Activated CD8-positive, alpha-beta memory T cell treated with anti-CD3 and anti-CD28 coated beads, Interleukin-2, amount 50 U/mL, for 1 hour (primary cell): ENCODE measurements at regions not wholly inside any gene's neighbourhood (a gene's known extent, or its start where the extent isn't known, plus 50 kb on each side); places are given as distances from the start of the nearest gene placed in this dataset.
"Not testable (repeated sequence)": the region's sequence is repeated elsewhere in the genome, so short reads cannot be mapped to it uniquely, and the experiment has no call there.

Experiments
- DNase-seq: peaks from one replicate; pipeline ENCODE4 v3.0.0-alpha.2; 2020; ENCODE audit errors: extremely low read depth

DNA sequence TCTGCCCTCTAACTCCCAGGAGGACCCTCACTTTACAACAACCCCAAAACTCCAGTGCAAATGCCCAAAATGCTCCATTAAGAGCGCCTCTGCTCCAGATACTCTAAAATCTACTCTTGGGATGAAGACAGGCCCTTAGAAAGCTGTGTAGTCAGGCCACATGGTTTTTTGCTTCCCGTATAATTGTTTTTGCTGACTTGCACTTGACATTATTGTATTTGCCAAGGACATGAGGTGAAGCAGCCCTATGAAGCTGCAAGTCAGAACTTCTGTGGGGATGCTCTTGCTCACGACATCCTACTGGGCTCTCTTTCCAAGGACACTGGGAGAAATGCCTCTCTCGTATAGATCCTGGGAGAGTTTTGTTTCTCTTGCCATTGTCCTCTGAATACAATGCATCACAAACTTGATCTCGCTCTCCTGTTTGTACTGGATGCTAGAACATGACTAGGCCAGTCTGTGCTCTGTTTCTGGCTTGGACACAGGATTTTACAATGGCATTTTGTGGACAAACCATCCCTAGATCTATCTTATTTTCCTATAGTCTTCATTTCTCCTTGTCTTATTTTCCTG, 177.2 kb upstream of the DTNBP1 start:
- DNase-seq = no peak

GRCh38 chr6:15837205-15837604, 174.4 kb upstream of the DTNBP1 start:
- no peak for DNase-seq

- no peak for DNase-seq
Observed at GRCh38 chr6:15832841-15833240, 170.0 kb upstream of the DTNBP1 start.

DNA sequence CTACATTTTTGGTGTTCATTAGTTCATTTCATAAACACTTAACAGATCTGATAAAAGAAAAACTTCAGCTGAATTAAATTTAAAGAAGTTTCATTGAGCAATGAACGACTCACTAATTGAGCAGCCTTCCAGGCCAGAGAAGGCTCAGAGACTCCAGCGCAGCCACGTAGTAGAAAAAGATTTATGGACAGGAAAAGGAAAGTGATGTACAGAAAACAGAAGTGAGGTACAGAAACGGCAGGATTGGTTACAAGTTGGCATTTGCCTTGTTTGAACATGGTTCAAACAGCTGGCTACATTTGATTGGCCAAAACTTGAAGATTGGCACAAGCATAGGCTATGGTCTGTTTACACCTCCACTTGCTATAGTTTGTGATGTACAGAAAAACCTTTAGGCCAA, 166.3 kb upstream of the DTNBP1 start:
- DNase-seq = no peak

GRCh38 chr6:15827496-15828255, 164.8 kb upstream of the DTNBP1 start:
- DNase-seq = no peak

DNA sequence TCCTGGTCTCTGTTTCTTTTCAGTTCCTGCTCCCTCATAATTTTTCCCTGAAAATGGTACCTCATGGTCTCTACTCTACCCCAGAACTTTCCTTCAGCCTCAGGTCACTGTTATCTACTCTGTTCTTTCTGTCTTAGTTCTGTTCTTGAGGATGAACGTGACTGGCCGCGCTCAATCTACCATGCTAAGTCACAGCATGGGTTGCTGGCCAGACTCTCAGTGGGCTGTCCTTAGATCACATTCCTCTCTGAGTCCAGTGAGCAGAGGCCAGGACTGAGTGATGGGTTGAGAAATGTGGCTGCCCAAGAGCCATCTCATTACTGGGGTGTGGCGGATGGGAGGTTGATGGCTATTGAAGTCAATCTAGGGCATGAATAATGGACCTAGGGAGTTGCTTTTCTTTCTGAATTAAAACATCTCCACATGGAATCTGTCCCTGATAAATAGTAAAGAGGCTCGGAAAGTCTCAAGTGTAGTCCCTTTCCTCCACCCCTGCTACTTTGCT, 164.0 kb upstream of the DTNBP1 start:
- no peak for DNase-seq

DNA sequence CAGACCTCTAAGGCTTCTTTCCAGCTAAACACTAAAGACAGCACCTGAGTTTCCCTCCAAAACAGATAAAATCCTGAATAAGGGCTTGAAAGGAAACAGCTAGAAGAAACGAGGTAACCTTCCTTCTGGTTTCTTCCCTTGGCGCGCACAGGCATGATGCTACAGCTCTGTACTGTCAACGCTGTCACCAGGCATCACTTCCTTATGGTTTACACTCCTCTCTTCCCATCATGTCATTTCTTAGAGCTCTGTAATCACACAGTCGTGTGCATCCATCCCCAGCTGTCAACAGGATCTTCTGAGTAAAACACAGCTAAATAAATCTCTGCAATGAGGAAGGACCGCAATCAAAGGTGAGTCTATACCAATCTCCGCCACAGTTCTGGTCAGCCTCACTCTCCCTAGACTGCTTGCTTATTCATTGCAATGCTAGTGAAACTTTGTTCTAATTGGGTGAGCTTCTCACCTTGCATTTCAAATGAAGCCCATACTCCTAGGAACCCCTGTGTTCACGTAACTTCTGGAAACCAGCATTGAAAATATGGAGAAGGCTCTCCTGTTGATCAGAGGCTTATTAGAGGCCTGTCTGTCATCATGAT, 162.6 kb upstream of the DTNBP1 start:
- no peak for DNase-seq

- DNase-seq = no peak
Observed at GRCh38 chr6:15824811-15825210, 162.0 kb upstream of the DTNBP1 start.

DNA sequence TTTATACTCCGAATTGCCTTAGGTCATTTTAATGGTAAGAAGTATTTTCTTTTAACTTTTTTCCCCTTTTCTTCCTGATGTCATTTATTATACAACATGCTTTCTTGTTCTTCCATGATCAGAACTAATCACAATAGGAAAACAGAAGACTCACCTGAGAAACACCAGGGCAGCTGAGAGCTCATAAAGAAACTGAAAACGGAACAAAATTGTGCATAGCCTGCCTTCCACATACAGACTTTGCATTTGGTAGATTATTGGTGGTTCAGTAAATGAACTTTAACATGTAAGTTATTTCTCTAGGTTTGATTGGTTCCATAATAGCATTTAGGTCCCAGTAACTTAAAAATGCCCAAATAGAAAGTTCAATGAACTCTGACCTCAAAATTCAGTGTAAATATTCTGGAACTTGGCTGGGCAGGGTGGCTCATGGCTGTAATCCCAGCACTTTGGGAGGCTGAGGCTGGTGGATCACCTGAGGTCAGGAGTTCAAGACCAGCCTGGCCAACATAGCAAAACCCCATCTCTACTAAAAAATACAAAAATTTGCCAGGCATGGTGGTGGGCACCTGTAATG, 161.1 kb upstream of the DTNBP1 start:
- DNase-seq = no peak

GRCh38 chr6:15822835-15823234, 160.0 kb upstream of the DTNBP1 start:
- DNase-seq = no peak

- no peak for DNase-seq
Observed at GRCh38 chr6:15819841-15820240, 157.0 kb upstream of the DTNBP1 start.

DNA sequence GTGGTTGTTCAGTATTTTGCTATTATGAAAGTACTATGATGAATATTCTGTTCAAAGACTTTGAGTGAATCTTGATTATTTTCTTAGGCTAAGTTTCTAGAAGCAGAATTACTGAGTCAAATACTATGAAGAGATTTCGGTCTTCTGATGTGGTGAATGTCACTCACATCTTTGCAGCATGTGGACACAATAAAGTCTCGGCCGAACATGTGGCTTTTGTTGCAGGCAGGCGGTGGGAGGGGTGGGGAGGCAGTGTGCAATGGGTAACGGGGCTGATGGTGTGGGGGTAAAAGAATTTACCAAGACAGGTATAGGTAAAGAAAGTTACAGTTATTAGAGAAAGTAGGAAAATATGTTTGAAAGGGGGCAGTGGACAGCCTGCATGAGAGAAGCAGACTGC, 156.4 kb upstream of the DTNBP1 start:
- DNase-seq = no peak

GRCh38 chr6:15818491-15818890, 155.7 kb upstream of the DTNBP1 start:
- DNase-seq = no peak

DNA sequence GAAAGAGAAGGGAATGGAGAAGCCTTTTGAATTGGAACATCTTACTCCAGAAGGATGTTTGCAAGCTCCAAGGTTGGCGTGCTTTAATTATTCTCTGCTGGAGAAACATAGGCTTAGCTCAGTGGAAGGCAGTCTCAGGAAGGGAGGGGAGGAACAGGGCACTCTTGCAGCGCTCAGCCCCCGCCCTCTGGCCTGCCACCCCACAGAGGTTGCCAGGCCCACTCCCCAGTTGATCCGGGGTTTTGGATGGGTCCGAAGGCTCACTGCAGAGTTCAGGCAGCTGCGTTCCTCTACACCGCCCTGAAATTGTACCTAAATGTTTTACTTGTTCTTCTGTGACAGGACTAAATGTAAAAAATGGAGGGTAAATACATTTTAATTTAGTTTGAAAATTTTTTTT, 155.2 kb upstream of the DTNBP1 start:
- no peak for DNase-seq

GRCh38 chr6:15817100-15817499, 154.3 kb upstream of the DTNBP1 start:
- DNase-seq = no peak

GRCh38 chr6:15816661-15817060, 153.8 kb upstream of the DTNBP1 start:
- no peak for DNase-seq

GRCh38 chr6:15813698-15814097, 150.9 kb upstream of the DTNBP1 start:
- not testable (repeated sequence) for DNase-seq

GRCh38 chr6:15811107-15811506, 148.3 kb upstream of the DTNBP1 start:
- no peak for DNase-seq

GRCh38 chr6:15810618-15811017, 147.8 kb upstream of the DTNBP1 start:
- no peak for DNase-seq

DNA sequence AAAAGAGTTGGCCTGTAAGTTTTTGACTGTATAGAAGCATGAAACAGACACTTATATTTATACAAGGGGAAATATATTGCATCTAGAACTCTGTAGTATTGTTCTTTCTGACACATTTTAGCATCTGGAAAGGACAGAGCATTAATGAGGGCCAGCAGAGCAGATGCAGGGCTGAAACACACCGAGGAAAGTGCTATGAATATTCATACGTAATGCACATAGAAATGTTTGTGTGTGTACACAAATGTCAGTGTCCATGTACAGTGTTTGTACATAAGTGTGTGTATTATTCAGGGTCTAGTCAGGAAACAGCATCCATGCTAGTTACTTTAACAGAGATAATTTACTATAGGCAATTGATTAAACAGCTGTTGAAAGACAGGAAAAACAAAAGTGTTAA, 146.5 kb upstream of the DTNBP1 start:
- no peak for DNase-seq

- no peak for DNase-seq
Observed at GRCh38 chr6:15804164-15805154, 141.6 kb upstream of the DTNBP1 start.

- DNase-seq = no peak
Observed at GRCh38 chr6:15802466-15802865, 139.6 kb upstream of the DTNBP1 start.
